Activated T-helper 2 cell treated with anti-CD3 and anti-CD28 coated beads, Interferon-gamma antibody, Interleukin-2, Interleukin-4, amounts not matched to agents 10 μg/mL and 5 μg/mL and 100 μg/mL, durations not matched to agents 14 hours and 24 hours and 36 hours (primary cell): ENCODE measurements at regions not wholly inside any gene's neighbourhood (a gene's known extent, or its start where the extent isn't known, plus 50 kb on each side); places are given as distances from the start of the nearest gene placed in this dataset.

Source experiments
- DNase-seq: peaks from one replicate; pipeline ENCODE4 v3.0.0; 2021; ENCODE audit warnings: low spot score
- H3K27ac Mint-ChIP-seq: one replicate; pipeline ENCODE4 v1.8.0; 2021; ENCODE audit warnings: mixed read lengths
- H3K27me3 Mint-ChIP-seq: one replicate; pipeline ENCODE4 v1.8.0; 2021; ENCODE audit warnings: low read depth, mixed read lengths
- H3K36me3 Mint-ChIP-seq: one replicate; pipeline ENCODE4 v1.8.0; 2021; ENCODE audit warnings: low read depth, mixed read lengths
- H3K4me1 Mint-ChIP-seq: one replicate; pipeline ENCODE4 v1.8.0; 2021; ENCODE audit warnings: low read depth, mixed read lengths
- H3K4me3 Mint-ChIP-seq: one replicate; pipeline ENCODE4 v1.8.0; 2021; ENCODE audit warnings: low read depth, mild to moderate bottlenecking, moderate library complexity, mixed read lengths
- H3K9me3 Mint-ChIP-seq: one replicate; pipeline ENCODE4 v1.8.0; 2021; ENCODE audit warnings: mixed read lengths
- intact Hi-C: fragments of 100-400 bp; cut with micrococcal nuclease; formaldehyde crosslinking; loops from one replicate; pipeline ENCODE4 v1.15.1; 2023

DNA sequence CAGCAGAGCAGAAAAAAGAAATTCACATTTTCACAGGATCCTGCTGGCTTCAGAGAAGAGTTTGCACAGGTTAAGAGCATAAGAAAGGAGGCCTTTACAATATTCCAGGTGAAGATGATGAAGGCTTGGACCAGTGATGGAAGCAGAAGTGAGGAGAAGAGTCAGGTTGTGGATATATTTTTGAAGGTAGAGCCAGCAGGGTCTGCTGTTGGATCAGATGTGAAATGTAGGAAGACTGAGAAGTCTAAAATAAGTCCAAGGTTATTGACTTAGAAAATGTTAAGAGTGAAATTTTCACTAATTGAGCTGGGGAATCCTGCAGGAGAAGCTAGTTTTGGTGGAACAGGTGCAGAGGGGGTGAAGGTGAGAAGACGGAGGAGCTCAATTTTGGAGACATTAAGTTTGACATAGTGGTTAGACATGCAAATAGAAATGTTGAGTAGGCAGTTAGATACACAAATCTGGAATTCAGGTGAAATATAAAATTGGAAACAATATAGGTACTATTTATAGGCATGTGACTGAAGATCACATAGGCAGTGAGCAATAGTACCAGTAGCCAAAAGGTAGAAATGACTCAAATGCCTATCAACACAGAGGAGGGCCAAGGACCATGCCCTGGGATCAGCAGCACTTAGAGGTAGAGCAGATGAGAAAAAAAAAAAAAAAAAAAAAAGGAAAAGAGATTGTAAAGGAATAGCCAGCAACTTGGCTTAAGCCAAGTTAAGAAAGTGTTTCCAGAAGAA is 252.0 kb downstream of the AASDHPPT start:
- no peak for DNase-seq
- no peaks in the 10 kb centered on the region for H3K27me3 Mint-ChIP-seq
- no peaks in the 10 kb centered on the region for H3K36me3 Mint-ChIP-seq
- no peak overlapping the region for H3K27ac Mint-ChIP-seq
- no peak overlapping the region for H3K4me3 Mint-ChIP-seq
- H3K4me1 Mint-ChIP-seq, result no peaks in the 10 kb centered on the region
- intact Hi-C loops, result no loop called here
- H3K9me3 Mint-ChIP-seq, result no peaks in the 10 kb centered on the region

DNA sequence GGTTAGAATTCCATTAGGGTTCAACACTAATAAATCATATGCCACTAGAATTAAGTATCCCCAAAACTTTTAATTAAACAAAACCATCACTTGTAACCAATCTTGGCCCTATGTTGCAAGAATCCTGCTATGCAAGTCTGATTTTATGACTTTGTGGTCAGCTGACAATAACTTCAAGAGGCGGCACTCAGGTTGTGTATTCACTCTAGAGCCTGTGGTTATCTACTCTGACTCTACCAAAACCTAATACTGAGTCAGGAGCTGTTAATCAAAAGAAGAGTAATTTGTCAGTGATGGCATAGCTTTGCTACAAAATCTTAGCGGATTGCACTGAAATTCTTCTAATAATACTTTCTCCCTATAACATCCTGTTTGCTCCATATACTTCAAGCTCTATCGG is 253.7 kb downstream of the AASDHPPT start:
- DNase-seq, result no peak

DNA sequence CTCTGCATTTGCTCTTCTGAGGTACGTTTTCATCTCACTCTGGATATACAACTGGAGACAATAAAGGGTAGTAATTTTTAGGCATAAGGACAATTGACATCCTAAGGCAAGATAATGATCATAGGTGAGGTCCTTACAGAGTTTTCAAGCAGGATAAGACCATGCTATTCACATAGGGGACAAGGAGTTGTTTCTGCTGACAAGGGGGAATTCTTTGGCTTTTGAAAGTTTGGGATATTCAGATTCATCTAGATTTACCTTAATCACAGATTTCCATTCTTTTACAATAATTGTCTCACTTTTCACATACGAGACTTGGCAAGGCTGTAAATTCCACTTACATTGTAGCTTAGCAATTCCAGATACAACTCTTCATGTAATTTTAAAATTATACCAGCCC is 256.2 kb downstream of the AASDHPPT start:
- no peaks in the 10 kb centered on the region for H3K4me1 Mint-ChIP-seq
- no peaks in the 10 kb centered on the region for H3K36me3 Mint-ChIP-seq

More for the DNA sequence above, 253.7 kb downstream of the AASDHPPT start:
- intact Hi-C loops, result no loop called here
- Mint-ChIP-seq H3K4me1 (no peaks in the 10 kb centered on the region), H3K4me3 (no peak overlapping the region), H3K27ac (no peak overlapping the region), H3K9me3 (no peaks in the 10 kb centered on the region), H3K36me3 (no peaks in the 10 kb centered on the region), H3K27me3 (no peaks in the 10 kb centered on the region)

DNA sequence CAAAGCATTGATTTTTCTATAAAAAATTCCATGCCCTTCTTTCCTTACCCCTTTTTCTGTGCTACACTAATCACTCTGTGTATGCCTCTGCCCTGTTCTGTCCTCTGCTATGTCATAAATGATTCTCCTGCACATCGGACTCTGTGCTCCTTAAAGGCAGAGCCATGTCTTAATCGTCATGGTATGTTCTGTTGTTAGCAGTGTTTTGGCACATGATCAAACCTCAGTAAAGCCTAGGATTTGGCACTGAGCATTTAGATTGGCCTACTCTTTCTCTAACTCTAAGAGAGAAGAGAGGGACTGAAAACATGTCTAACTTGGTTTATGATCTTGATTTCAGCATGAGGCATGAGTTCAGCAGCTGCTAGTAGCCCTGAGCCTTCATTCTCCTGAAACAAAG is 266.9 kb downstream of the AASDHPPT start:
- H3K27me3 Mint-ChIP-seq, result no peaks in the 10 kb centered on the region
- H3K36me3 Mint-ChIP-seq, result no peaks in the 10 kb centered on the region
- DNase-seq, result no peak
- intact Hi-C loops, result no loop called here
- H3K4me1 Mint-ChIP-seq, result no peaks in the 10 kb centered on the region
- peaks cover 10% of the 10 kb centered on the region for H3K9me3 Mint-ChIP-seq
- H3K4me3 Mint-ChIP-seq, result no peak overlapping the region
- H3K27ac Mint-ChIP-seq, result no peak overlapping the region

More for the DNA sequence above, 256.2 kb downstream of the AASDHPPT start:
- intact Hi-C loops, result no loop called here
- Mint-ChIP-seq H3K4me3 (no peak overlapping the region), H3K9me3 (no peaks in the 10 kb centered on the region), H3K27me3 (no peaks in the 10 kb centered on the region), H3K27ac (no peak overlapping the region)
- no peak for DNase-seq

DNA sequence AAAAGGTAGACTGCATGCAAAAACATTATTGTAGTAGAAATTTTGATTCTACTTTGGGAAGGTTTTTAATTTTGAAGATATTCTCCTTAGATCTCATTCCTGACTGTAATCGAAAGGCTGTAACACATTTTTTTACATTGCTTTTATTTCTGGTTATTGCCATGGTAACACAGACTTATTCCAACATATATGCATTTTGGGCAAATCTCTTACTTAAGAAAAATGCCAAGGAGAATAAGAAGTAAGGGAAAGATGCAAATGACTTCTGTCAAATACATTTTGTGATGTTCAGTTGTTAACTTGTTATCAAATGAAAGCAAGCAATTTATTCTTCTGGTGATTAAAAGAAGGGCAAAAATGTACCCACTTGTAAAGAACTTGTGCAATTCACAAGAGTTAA is 267.5 kb downstream of the AASDHPPT start:
- intact Hi-C loops, result no loop called here
- Mint-ChIP-seq H3K36me3 (no peaks in the 10 kb centered on the region), H3K27me3 (no peaks in the 10 kb centered on the region), H3K4me3 (no peak overlapping the region), H3K4me1 (no peaks in the 10 kb centered on the region), H3K9me3 (peaks cover 10% of the 10 kb centered on the region), H3K27ac (no peak overlapping the region)
- DNase-seq, result no peak

DNA sequence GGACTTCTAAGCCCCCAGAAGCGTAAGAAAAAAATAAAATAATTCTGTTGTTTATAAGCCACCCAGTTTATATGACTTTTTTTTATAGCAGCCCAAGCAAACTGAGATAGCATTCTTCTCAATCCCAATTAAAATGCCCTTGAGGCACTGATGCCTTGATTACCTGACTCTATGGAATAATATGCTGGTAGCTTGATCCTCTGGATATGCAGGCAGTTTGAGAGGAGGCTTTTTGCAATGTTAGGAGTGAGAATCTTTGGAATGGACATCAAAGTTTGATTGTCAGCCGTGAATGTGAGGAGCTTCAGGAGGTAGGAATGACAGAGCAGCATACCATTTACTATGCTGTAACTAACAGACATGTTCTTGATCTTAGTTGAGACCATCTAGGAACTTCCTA is 275.6 kb downstream of the AASDHPPT start:
- H3K4me3 Mint-ChIP-seq, result no peak overlapping the region
- no peaks in the 10 kb centered on the region for H3K36me3 Mint-ChIP-seq
- intact Hi-C loops, result no loop called here
- no peak for DNase-seq
- H3K9me3 Mint-ChIP-seq, result no peaks in the 10 kb centered on the region
- H3K4me1 Mint-ChIP-seq, result no peaks in the 10 kb centered on the region
- no peak overlapping the region for H3K27ac Mint-ChIP-seq
- H3K27me3 Mint-ChIP-seq, result no peaks in the 10 kb centered on the region

DNA sequence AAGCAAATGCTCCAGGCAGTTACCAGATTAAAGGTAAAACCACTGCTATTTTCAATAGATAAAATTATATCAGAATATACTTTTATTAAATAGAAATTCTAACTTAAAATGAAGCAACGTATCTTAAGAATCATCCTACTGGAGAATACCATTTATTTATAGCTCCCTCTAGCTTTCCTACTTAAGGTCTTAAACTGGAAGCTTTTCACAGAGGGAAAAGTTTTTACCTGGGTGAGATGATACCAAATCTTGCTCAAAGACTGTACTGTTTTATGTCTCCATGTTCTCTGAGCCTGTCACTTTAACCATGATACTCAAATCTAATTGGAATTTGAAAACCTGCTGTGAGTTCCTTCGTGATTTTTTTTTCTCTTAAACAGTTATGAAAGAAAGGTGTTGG is 291.8 kb downstream of the AASDHPPT start:
- intact Hi-C loops, result no loop called here
- H3K36me3 Mint-ChIP-seq, result no peaks in the 10 kb centered on the region
- no peak overlapping the region for H3K27ac Mint-ChIP-seq
- no peak overlapping the region for H3K4me3 Mint-ChIP-seq
- no peaks in the 10 kb centered on the region for H3K4me1 Mint-ChIP-seq
- DNase-seq, result no peak
- H3K27me3 Mint-ChIP-seq, result no peaks in the 10 kb centered on the region
- H3K9me3 Mint-ChIP-seq, result no peaks in the 10 kb centered on the region

DNA sequence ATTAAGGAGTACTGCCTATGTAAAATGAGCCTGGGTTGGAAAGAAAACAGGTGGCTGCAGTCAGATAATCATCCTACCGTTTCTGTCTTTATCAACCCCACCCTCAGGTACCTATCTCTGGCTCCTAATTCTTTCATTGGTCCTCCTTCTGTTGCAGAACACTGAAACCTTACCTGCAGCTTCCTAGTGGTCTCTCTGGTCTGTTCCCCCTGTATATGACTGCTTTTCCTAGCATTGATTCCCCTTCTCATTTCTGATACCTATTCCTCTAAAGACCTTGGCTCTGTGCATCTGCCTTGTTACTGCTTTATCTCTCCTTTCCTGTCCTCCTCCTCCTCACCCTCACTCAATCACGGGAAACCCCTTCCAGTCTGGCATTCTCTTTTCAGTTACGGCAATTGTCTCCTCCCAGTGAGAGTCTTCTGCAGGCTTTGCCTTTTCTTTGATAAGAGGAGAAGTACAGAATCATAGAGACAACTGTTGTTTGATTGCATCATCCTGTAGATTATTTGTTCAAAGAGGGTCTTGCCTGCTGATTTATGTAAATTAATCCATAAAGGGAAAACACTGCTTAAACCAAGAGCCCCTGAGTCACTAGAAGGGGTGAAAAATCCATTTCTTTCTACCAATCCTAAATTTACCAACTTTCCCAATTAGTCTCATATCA is 301.2 kb downstream of the AASDHPPT start:
- intact Hi-C loops, result no loop called here

DNA sequence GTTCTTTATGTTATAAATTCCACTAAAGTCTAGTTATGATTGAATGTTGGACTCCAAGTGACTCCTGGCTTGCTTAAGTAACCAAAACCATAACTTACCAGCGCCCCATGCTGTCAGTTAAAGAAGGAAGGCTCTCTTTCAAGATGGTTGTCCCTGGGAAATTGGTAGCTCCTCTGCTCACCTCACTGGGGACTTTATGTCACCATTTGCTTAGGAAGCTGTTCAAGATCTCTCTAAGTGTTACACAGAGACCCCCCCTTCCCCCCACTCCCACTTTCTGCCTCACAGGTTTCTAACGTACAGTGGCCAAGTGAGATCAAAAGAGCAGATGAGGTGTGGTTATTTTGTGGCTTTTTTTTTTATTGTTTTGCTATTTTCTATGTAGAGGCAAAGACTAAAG is 301.8 kb downstream of the AASDHPPT start:
- H3K27ac Mint-ChIP-seq, result no peak overlapping the region
- intact Hi-C loops, result no loop called here
- H3K4me3 Mint-ChIP-seq, result no peak overlapping the region
- H3K36me3 Mint-ChIP-seq, result no peaks in the 10 kb centered on the region
- no peaks in the 10 kb centered on the region for H3K4me1 Mint-ChIP-seq
- no peaks in the 10 kb centered on the region for H3K27me3 Mint-ChIP-seq
- no peak for DNase-seq
- H3K9me3 Mint-ChIP-seq, result no peaks in the 10 kb centered on the region

More for the DNA sequence above, 301.2 kb downstream of the AASDHPPT start:
- no peak overlapping the region for H3K4me3 Mint-ChIP-seq
- no peaks in the 10 kb centered on the region for H3K36me3 Mint-ChIP-seq
- no peak overlapping the region for H3K27ac Mint-ChIP-seq
- no peaks in the 10 kb centered on the region for H3K27me3 Mint-ChIP-seq
- H3K9me3 Mint-ChIP-seq, result no peaks in the 10 kb centered on the region
- no peak for DNase-seq
- no peaks in the 10 kb centered on the region for H3K4me1 Mint-ChIP-seq

DNA sequence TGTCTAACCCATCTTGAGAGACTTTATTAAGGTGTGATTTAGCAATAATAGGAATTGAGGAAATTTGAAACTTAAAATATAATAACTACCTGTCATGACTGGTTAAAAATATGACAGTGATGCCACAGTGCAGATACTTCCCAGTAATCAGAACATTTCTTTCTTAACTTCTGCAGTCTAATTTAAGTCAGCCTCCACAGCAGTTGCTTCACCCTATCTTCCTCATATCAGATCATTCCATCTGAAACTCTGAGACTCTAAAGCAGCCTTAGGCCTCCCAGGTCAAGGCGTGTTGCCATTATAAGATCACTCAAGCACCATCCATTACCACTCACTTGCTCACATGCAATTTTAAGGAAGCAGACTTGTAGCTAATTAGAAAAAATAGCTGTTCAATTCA is 302.2 kb downstream of the AASDHPPT start:
- no peak for DNase-seq
- H3K27me3 Mint-ChIP-seq, result no peaks in the 10 kb centered on the region
- intact Hi-C loops, result no loop called here
- no peak overlapping the region for H3K4me3 Mint-ChIP-seq
- H3K9me3 Mint-ChIP-seq, result no peaks in the 10 kb centered on the region
- H3K4me1 Mint-ChIP-seq, result no peaks in the 10 kb centered on the region
- H3K36me3 Mint-ChIP-seq, result no peaks in the 10 kb centered on the region
- H3K27ac Mint-ChIP-seq, result no peak overlapping the region

DNA sequence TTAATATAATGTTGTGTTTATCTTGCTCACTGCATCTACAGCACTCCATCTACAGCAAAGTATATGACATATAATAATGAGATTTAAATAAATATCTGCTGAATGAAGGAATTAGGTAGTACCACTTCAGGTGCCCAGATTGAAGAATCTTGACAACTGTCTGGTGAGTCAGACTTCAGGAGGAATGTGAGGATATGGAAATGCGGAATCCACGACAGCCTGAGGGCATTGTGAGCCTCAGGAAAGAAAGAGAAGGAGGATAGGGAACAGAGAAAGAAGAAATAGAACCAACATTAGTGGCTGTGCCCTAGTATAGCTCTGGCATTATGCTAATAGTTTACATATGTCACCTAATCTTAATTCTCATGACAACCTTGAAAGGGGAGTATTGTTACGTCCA is 304.4 kb downstream of the AASDHPPT start:
- H3K36me3 Mint-ChIP-seq, result no peaks in the 10 kb centered on the region
- H3K4me1 Mint-ChIP-seq, result no peaks in the 10 kb centered on the region
- no peaks in the 10 kb centered on the region for H3K27me3 Mint-ChIP-seq
- DNase-seq, result no peak
- intact Hi-C loops, result no loop called here
- H3K4me3 Mint-ChIP-seq, result no peak overlapping the region
- H3K9me3 Mint-ChIP-seq, result no peaks in the 10 kb centered on the region
- H3K27ac Mint-ChIP-seq, result no peak overlapping the region

DNA sequence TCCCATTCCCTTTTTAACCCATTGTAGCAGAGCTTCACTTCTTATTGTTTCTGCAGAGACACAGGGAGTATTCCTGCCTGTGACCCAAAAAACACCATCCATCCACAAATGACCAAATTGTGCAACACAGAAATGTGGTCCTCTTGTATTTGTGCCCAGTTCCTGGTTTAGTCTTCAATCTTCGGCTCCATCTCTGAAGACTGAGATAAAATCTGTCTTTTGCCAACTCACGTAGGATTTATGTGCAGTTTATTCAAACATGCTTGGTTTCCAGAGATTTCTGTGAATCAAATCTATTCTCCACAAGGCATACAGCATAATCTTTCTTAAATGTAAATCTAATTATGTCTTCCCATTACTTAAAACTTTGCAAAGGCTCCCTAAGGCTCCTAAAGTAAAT is 307.0 kb downstream of the AASDHPPT start:
- intact Hi-C loops, result no loop called here
- Mint-ChIP-seq H3K9me3 (no peaks in the 10 kb centered on the region), H3K4me1 (no peaks in the 10 kb centered on the region), H3K27me3 (no peaks in the 10 kb centered on the region), H3K4me3 (no peak overlapping the region), H3K27ac (no peak overlapping the region), H3K36me3 (no peaks in the 10 kb centered on the region)
- DNase-seq, result no peak

DNA sequence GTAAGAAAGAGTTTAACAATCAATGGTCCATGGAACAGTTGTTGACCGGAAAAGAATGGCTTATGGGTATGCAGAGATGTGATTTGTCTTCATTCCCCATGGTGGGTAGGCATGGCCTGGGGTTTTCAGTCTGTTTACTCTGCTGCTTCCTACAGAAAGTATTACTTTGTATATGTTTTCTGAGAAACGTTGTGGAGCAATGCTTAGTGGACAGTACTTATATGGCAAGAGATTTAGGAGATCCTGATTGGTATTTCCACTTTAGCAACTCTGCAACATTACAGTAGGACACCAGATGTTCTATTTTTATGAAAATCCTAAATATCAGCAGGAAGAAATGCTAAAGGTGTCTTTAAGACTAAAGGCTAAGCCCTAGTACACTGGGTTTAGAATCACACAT is 309.1 kb downstream of the AASDHPPT start:
- no peak overlapping the region for H3K4me3 Mint-ChIP-seq
- intact Hi-C loops, result no loop called here
- H3K27me3 Mint-ChIP-seq, result no peaks in the 10 kb centered on the region
- H3K4me1 Mint-ChIP-seq, result no peaks in the 10 kb centered on the region
- H3K9me3 Mint-ChIP-seq, result no peaks in the 10 kb centered on the region
- DNase-seq, result no peak
- no peak overlapping the region for H3K27ac Mint-ChIP-seq
- H3K36me3 Mint-ChIP-seq, result no peaks in the 10 kb centered on the region
